KMS-11 (cell line): ENCODE measurements at regions not wholly inside any gene's neighbourhood (a gene's known extent, or its start where the extent isn't known, plus 50 kb on each side); places are given as distances from the start of the nearest gene placed in this dataset.

Experiments
- H2AFZ ChIP-seq: fragments of 200-600 bp; sonication (generic); 2 replicates; pipeline ENCODE4 v1.6.1; 2016; ENCODE audit warnings: antibody characterized with exemption, mixed run types, low read depth
- H3K27ac ChIP-seq: fragments of 200-600 bp; sonication (generic); 2 replicates; pipeline ENCODE4 v1.6.1; 2016; ENCODE audit warnings: mild to moderate bottlenecking, mixed run types
- H3K27me3 ChIP-seq: fragments of 200-600 bp; sonication (generic); 2 replicates; pipeline ENCODE4 v1.6.1; 2017; ENCODE audit warnings: mild to moderate bottlenecking, low read depth, mixed run types, moderate library complexity; ENCODE audit not compliant: insufficient read depth
- H3K36me3 ChIP-seq: fragments of 200-600 bp; sonication (generic); 2 replicates; pipeline ENCODE4 v1.6.1; 2017; ENCODE audit warnings: mild to moderate bottlenecking, mixed run types; ENCODE audit not compliant: insufficient read depth
- H3K4me1 ChIP-seq: fragments of 200-600 bp; sonication (generic); 2 replicates; pipeline ENCODE4 v1.6.1; 2016; ENCODE audit warnings: mild to moderate bottlenecking, low read depth, mixed run types; ENCODE audit not compliant: poor library complexity, severe bottlenecking
- H3K4me2 ChIP-seq: fragments of 200-600 bp; sonication (generic); 2 replicates; pipeline ENCODE4 v1.7.0; 2016; ENCODE audit warnings: mild to moderate bottlenecking, mixed run types
- H3K4me3 ChIP-seq: fragments of 200-600 bp; sonication (generic); IDR thresholded peaks from 2 replicates; pipeline ENCODE4 v1.6.1; 2017; ENCODE audit warnings: low read depth, low read length, mixed read lengths; ENCODE audit not compliant: insufficient read depth
- H3K79me2 ChIP-seq: fragments of 200-600 bp; sonication (generic); 2 replicates; pipeline ENCODE4 v1.6.1; 2016; ENCODE audit warnings: low read depth, mixed run types; ENCODE audit not compliant: insufficient read depth
- H3K9ac ChIP-seq: fragments of 200-600 bp; sonication (generic); 2 replicates; pipeline ENCODE4 v1.6.1; 2016; ENCODE audit warnings: mild to moderate bottlenecking, mixed run types
- H4K20me1 ChIP-seq: fragments of 200-600 bp; sonication (generic); 2 replicates; pipeline ENCODE4 v1.6.1; 2016; ENCODE audit warnings: mild to moderate bottlenecking, mixed run types; ENCODE audit not compliant: insufficient read depth
- TF ChIP-seq, protein P1 (sequence below): fragments of 200-600 bp; sonication (generic); conservative IDR thresholded peaks from 2 replicates; pipeline ENCODE4 v1.6.1; 2017; ENCODE audit warnings: low read depth, mild to moderate bottlenecking, antibody characterized with exemption, low read length, moderate library complexity, mixed read lengths

DNA sequence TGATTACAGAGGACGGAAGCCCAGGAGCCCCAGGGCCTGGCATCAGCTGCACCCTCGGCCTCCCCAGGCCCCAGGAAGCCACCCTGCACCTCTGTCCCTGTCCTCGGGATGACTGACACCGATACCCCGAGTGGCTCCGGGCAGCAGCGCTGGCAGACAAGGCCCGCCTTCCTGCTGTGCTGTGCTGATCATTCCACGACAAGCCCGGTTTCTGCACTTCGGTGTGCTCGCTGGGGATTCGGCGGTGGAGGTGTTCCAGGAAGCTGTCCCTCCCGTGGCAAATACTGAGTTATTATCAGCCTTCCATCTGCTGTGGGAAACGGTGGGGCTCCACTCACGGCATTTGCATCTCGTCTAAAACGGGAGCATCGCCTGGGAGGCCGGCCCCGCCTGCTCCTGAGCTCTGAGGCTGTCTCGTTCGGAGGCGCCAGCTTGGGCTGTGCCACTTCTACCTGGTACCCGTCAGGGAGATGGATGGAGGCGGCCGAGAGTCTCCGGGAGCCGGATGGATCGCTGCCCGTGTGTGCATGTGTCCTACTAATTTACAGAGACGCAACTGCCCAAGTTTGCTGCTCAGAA lies 506.1 kb downstream of the BRD1 start:
- no peaks in the 10 kb centered on the region for H3K79me2 ChIP-seq
- H3K4me1 ChIP-seq = no peaks in the 10 kb centered on the region
- H3K27ac ChIP-seq = no peak overlapping the region
- H3K4me3 ChIP-seq = no peak overlapping the region
- H3K36me3 ChIP-seq = no peaks in the 10 kb centered on the region
- H4K20me1 ChIP-seq = no peaks in the 10 kb centered on the region
- no peak overlapping the region for H2AFZ ChIP-seq
- 0 out of 2 replicates have a peak, but pooled peaks cover 2% of the 10 kb centered on the region for H3K27me3 ChIP-seq
- TF ChIP-seq, protein P1, sequence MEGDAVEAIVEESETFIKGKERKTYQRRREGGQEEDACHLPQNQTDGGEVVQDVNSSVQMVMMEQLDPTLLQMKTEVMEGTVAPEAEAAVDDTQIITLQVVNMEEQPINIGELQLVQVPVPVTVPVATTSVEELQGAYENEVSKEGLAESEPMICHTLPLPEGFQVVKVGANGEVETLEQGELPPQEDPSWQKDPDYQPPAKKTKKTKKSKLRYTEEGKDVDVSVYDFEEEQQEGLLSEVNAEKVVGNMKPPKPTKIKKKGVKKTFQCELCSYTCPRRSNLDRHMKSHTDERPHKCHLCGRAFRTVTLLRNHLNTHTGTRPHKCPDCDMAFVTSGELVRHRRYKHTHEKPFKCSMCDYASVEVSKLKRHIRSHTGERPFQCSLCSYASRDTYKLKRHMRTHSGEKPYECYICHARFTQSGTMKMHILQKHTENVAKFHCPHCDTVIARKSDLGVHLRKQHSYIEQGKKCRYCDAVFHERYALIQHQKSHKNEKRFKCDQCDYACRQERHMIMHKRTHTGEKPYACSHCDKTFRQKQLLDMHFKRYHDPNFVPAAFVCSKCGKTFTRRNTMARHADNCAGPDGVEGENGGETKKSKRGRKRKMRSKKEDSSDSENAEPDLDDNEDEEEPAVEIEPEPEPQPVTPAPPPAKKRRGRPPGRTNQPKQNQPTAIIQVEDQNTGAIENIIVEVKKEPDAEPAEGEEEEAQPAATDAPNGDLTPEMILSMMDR = no peak
- H3K9ac ChIP-seq = no peak overlapping the region
- H3K4me2 ChIP-seq = no peak overlapping the region

DNA sequence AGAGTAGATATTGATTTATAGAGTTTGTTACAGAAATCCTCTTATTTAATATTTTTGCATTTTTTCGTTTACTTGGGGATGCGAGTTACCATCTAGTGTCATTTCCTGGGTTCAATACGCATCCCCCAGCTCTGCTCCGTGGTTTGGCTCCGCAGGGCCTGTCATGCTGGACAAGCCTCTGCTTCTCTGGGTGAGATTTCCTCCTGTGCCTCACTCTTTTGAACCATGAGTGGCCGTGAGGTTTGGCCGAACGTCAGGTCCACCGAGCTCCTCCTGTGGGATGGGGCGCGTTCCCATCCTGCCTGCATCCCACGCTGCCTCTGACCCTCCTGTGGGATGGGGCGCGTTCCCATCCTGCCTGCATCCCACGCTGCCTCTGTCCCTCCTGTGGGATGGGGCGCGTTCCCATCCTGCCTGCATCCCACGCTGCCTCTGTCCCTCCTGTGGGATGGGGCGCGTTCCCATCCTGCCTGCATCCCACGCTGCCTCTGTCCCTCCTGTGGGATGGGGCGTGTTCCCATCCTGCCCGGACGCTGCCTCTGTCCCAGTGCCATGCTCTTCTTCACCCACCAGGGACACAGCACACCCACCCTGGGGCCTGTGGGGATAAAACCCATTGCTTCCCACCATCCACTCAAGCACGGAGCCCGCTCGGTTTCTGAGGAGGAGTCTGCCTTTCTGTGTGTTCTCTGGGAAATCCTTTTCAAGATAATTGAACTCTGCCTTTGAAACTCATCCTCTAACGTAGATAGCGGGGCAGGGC lies 506.8 kb downstream of the BRD1 start:
- Histone ChIP-seq H3K9ac (no peak overlapping the region), H3K27ac (no peak overlapping the region), H3K4me2 (no peak overlapping the region), H4K20me1 (no peaks in the 10 kb centered on the region), H3K4me1 (no peaks in the 10 kb centered on the region), H3K4me3 (no peak overlapping the region), H3K36me3 (no peaks in the 10 kb centered on the region), H3K79me2 (no peaks in the 10 kb centered on the region), H3K27me3 (0 out of 2 replicates have a peak, but pooled peaks cover 2% of the 10 kb centered on the region), H2AFZ (no peak overlapping the region)
- TF ChIP-seq, protein P1 = no peak

- Histone ChIP-seq H3K36me3 (no peaks in the 10 kb centered on the region), H2AFZ (no peak overlapping the region), H3K27ac (no peak overlapping the region), H3K4me2 (no peak overlapping the region), H3K4me3 (no peak overlapping the region), H4K20me1 (no peaks in the 10 kb centered on the region), H3K27me3 (0 out of 2 replicates have a peak, but pooled peaks cover 2% of the 10 kb centered on the region), H3K9ac (no peak overlapping the region), H3K4me1 (no peaks in the 10 kb centered on the region), H3K79me2 (no peaks in the 10 kb centered on the region)
- TF ChIP-seq, protein P1 = no peak
These were observed 510.3 kb downstream of the BRD1 start for GRCh38 chr22:49317369-49317768.

DNA sequence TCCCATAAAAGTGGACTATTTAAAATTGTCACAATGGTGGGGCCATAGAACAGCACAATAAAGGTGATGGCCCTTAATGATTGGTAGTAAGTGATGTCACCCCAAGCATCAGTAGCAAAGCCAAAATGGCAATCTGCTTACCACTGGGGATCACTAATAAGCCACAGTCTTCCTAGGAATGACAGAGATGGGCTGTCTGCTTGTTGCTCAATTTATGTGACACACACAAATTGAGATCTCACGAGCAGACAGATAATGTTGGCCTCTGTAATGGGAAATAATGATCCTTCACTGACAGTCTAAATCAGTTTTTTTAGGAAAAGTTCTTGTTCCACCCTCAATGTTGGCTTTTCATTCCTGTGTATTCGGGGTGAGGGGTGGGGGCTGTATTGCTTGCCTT lies 515.1 kb downstream of the BRD1 start:
- H4K20me1 ChIP-seq = no peaks in the 10 kb centered on the region
- H3K4me3 ChIP-seq = no peak overlapping the region
- H3K36me3 ChIP-seq = no peaks in the 10 kb centered on the region
- H3K27ac ChIP-seq = no peak overlapping the region
- no peak overlapping the region for H3K9ac ChIP-seq
- no peak overlapping the region for H2AFZ ChIP-seq
- no peak overlapping the region for H3K4me2 ChIP-seq
- H3K4me1 ChIP-seq = no peaks in the 10 kb centered on the region
- no peaks in the 10 kb centered on the region for H3K27me3 ChIP-seq
- TF ChIP-seq, protein P1 = no peak
- H3K79me2 ChIP-seq = no peaks in the 10 kb centered on the region
